ENCODE measurements at regions not wholly inside any gene's neighbourhood (a gene's known extent, or its start where the extent isn't known, plus 50 kb on each side); places are given as distances from the start of the nearest gene placed in this dataset.

DNA sequence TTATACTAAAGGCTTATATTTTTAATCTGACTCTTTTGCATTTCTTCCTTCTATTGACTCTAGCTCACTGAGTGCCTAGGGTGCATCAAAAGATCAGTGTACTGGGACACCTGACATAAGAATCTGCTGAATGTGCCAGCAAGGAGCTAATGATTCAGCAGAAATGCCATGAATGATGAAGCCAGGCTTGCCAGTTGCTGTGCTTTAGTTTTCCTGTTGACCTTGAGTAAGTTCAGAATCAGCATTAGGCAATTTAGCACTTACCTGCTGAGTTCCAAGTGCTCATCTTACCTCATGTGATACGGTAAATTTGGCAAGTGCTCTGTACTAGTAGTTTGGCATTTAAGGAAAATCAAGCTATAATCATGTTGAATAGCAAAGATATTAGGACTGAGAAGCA is 523.2 kb upstream of the B3GALT2 start:
- BruUV-seq (replicated peaks): no TSS peak
- Histone ChIP-seq H4K20me1 (ENCODE audit: insufficient read depth) (no peaks in the 10 kb centered on the region), H3K9me3 (ENCODE audit: control insufficient read depth in 1 of 2, insufficient read depth in 1 of 2, low read depth in 1 of 2, low read length in 2 of 2) (no peaks in the 10 kb centered on the region), H3K36me3 (ENCODE audit: control insufficient read depth in 1 of 2, insufficient read depth in 2 of 2, low read length in 2 of 2) (no peaks in the 10 kb centered on the region), H2AFZ (ENCODE audit: low read depth, low read length, poor library complexity, severe bottlenecking) (no peak overlapping the region), H3K79me2 (ENCODE audit: insufficient read depth, low read length) (no peaks in the 10 kb centered on the region), H3K27me3 (ENCODE audit: insufficient read depth, low read length) (no peaks in the 10 kb centered on the region), H3K9ac (ENCODE audit: low read length) (no peak overlapping the region), H3K9me2 (ENCODE audit: insufficient read depth) (no peaks in the 10 kb centered on the region), H3K4me2 (ENCODE audit: low read length) (no peak overlapping the region), H3K27ac (ENCODE audit: low read depth, low read length) (no peak overlapping the region), H3K4me3 (replicated peaks in 1 of 2; ENCODE audit: low read depth in 1 of 2, low read length in 2 of 2) (no peak overlapping the region), H3K4me1 (ENCODE audit: control insufficient read depth in 1 of 2, insufficient read depth in 2 of 2, low read length in 2 of 2) (no peaks in the 10 kb centered on the region)
- ChIA-PET POLR2A (no interaction called here), RAD21 (ENCODE audit: low non-redundant PET in 1 of 2, low total read pairs in 2 of 2, uncharacterized antibody in 2 of 2, unreplicated experiment in 2 of 2) (no interaction called here), CTCF (no interaction called here)
- DNase-seq (ENCODE audit: low read depth, low spot score): no peak
- intact Hi-C loops (cut with micrococcal nuclease): no loop called here
- TF ChIP-seq YY1 (IDR thresholded peaks at IDR 0.05; ENCODE audit: extremely low read depth, insufficient replicate concordance, low read depth, low read length) (no peak), ZNF274 (IDR thresholded peaks at IDR 0.05; ENCODE audit: low read depth, low read length) (no peak)
- no peak for ATAC-seq

DNA sequence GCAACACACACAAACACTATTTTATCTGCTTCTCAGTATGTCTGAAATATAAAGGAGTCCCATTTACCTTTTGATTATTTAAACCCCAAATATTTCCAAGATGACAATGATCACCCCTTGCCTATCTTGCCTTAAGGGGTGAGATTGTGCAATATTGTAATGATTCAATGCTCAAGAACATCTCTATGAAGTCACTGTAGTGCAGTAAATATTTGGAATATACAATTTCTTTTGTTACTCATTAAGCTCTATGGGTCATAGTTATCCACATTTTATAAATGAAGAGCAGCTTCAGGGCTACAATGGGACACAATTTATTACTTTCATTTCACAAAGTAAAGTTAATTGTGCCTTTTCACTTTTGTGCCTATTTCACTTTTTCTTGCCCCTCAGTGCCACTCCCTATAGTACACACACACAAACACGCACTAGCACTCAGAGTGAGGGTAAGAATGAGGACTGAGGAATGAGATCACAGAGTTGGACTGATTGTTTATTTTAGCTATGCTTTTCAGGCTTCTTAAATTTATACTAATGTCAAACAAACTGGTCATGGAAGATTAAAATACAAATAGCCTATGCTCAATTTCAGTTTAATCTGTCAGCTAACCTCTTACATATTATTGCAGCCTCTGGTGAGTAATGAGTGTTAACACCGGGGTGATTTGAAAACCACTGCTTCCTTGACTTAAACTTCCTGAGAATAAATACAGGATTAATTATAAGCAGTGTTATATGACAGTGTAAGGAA is 521.0 kb upstream of the B3GALT2 start:
- no peak overlapping the region for H3K27ac ChIP-seq (ENCODE audit: low read depth, low read length)
- ChIA-PET POLR2A (no interaction called here), RAD21 (ENCODE audit: low non-redundant PET in 1 of 2, low total read pairs in 2 of 2, uncharacterized antibody in 2 of 2, unreplicated experiment in 2 of 2) (no interaction called here), CTCF (no interaction called here)
- no peak overlapping the region for H3K4me2 ChIP-seq (ENCODE audit: low read length)
- intact Hi-C loops (cut with micrococcal nuclease): no loop called here
- no peak overlapping the region for H3K9ac ChIP-seq (ENCODE audit: low read length)
- no peaks in the 10 kb centered on the region for H3K36me3 ChIP-seq (ENCODE audit: control insufficient read depth in 1 of 2, insufficient read depth in 2 of 2, low read length in 2 of 2)
- no peaks in the 10 kb centered on the region for H3K79me2 ChIP-seq (ENCODE audit: insufficient read depth, low read length)
- no peaks in the 10 kb centered on the region for H3K4me1 ChIP-seq (ENCODE audit: control insufficient read depth in 1 of 2, insufficient read depth in 2 of 2, low read length in 2 of 2)
- TF ChIP-seq POLR2A (IDR thresholded peaks at IDR 0.05; ENCODE audit: borderline replicate concordance, extremely low read depth, insufficient read depth, insufficient read length) (no peak), SP1 (IDR thresholded peaks at IDR 0.05; ENCODE audit: low read depth) (no peak), SRF (IDR thresholded peaks at IDR 0.05; ENCODE audit: low read depth) (no peak), EZH2 (IDR thresholded peaks at IDR 0.05) (no peak), YY1 (IDR thresholded peaks at IDR 0.05; ENCODE audit: extremely low read depth, insufficient replicate concordance, low read depth, low read length) (no peak), FOSL1 (IDR thresholded peaks at IDR 0.05; ENCODE audit: low read depth) (no peak), SIN3A (IDR thresholded peaks at IDR 0.05; ENCODE audit: low read depth) (no peak), EZH2phosphoT487 (IDR thresholded peaks at IDR 0.05; ENCODE audit: borderline replicate concordance) (no peak), EGR1 (IDR thresholded peaks at IDR 0.05; ENCODE audit: low read depth) (no peak), CBX3 (IDR thresholded peaks at IDR 0.05; ENCODE audit: low read depth) (no peak), POLR2AphosphoS5 (IDR thresholded peaks at IDR 0.05; ENCODE audit: low read depth, low read length) (no peak), CEBPB (IDR thresholded peaks at IDR 0.05; ENCODE audit: low read depth) (no peak), ZNF274 (IDR thresholded peaks at IDR 0.05; ENCODE audit: low read depth, low read length) (no peak), ELF1 (IDR thresholded peaks at IDR 0.05; ENCODE audit: borderline replicate concordance, low read depth) (no peak), ZFX (IDR thresholded peaks at IDR 0.05) (no peak)
- TF ChIP-seq, protein P1, sequence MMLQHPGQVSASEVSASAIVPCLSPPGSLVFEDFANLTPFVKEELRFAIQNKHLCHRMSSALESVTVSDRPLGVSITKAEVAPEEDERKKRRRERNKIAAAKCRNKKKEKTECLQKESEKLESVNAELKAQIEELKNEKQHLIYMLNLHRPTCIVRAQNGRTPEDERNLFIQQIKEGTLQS (IDR thresholded peaks at IDR 0.05): no peak
- TF ChIP-seq, protein P2, sequence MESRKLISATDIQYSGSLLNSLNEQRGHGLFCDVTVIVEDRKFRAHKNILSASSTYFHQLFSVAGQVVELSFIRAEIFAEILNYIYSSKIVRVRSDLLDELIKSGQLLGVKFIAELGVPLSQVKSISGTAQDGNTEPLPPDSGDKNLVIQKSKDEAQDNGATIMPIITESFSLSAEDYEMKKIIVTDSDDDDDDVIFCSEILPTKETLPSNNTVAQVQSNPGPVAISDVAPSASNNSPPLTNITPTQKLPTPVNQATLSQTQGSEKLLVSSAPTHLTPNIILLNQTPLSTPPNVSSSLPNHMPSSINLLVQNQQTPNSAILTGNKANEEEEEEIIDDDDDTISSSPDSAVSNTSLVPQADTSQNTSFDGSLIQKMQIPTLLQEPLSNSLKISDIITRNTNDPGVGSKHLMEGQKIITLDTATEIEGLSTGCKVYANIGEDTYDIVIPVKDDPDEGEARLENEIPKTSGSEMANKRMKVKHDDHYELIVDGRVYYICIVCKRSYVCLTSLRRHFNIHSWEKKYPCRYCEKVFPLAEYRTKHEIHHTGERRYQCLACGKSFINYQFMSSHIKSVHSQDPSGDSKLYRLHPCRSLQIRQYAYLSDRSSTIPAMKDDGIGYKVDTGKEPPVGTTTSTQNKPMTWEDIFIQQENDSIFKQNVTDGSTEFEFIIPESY (IDR thresholded peaks at IDR 0.05; ENCODE audit: extremely low read depth, insufficient replicate concordance, low read length): no peak
- TF ChIP-seq, protein P3, sequence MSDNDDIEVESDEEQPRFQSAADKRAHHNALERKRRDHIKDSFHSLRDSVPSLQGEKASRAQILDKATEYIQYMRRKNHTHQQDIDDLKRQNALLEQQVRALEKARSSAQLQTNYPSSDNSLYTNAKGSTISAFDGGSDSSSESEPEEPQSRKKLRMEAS (IDR thresholded peaks at IDR 0.05): no peak
- no TSS peak for BruUV-seq (replicated peaks)
- no peaks in the 10 kb centered on the region for H3K27me3 ChIP-seq (ENCODE audit: insufficient read depth, low read length)
- ATAC-seq (no peak), DNase-seq (ENCODE audit: low read depth, low spot score) (no peak)
- no peaks in the 10 kb centered on the region for H4K20me1 ChIP-seq (ENCODE audit: insufficient read depth)
- no peak overlapping the region for H2AFZ ChIP-seq (ENCODE audit: low read depth, low read length, poor library complexity, severe bottlenecking)
- H3K9me2 ChIP-seq (ENCODE audit: insufficient read depth): no peaks in the 10 kb centered on the region
- H3K4me3 ChIP-seq (replicated peaks in 1 of 2; ENCODE audit: low read depth in 1 of 2, low read length in 2 of 2): no peak overlapping the region
- H3K9me3 ChIP-seq (ENCODE audit: control insufficient read depth in 1 of 2, insufficient read depth in 1 of 2, low read depth in 1 of 2, low read length in 2 of 2): no peaks in the 10 kb centered on the region

Data from HCT116 (cell line).